ENCODE measurements at regions not wholly inside any gene's neighbourhood (a gene's known extent, or its start where the extent isn't known, plus 50 kb on each side); places are given as distances from the start of the nearest gene placed in this dataset.

- Histone ChIP-seq H3K4me1 (ENCODE audit: insufficient read depth, low read length) (no peaks in the 10 kb centered on the region), H2AFZ (ENCODE audit: low read depth, low read length) (no peak overlapping the region), H3K9me3 (ENCODE audit: insufficient read depth, low read length, severe bottlenecking) (no peaks in the 10 kb centered on the region), H4K20me1 (ENCODE audit: insufficient read depth, low read length) (no peaks in the 10 kb centered on the region), H3K4me2 (ENCODE audit: insufficient read depth, low read length) (no peak overlapping the region), H3K4me3 (ENCODE audit: low read depth in 1 of 2, low read length in 2 of 2) (no peak overlapping the region), H3K36me3 (ENCODE audit: insufficient read depth, low read length) (no peaks in the 10 kb centered on the region), H3K27me3 (ENCODE audit: insufficient read depth, low read length, poor library complexity) (no peaks in the 10 kb centered on the region), H3K9ac (ENCODE audit: low read depth, low read length) (no peak overlapping the region), H3K27ac (ENCODE audit: low read length) (no peak overlapping the region), H3K79me2 (ENCODE audit: insufficient read depth, low read length) (no peaks in the 10 kb centered on the region)
- no peak for TF ChIP-seq EZH2 (IDR thresholded peaks at IDR 0.05; ENCODE audit: borderline replicate concordance, low read depth, low read length, severe bottlenecking)
- no peak for TF ChIP-seq CTCF (IDR thresholded peaks at IDR 0.05; ENCODE audit: borderline replicate concordance, extremely low read depth, low read length, poor library complexity, severe bottlenecking)
- DNase-seq = no peak
- ATAC-seq (ENCODE audit: insufficient read depth, low read depth) = no peak
These were observed 303.9 kb downstream of the ETAA1 start for GRCh38 chr2:67701011-67701410.

- ATAC-seq (ENCODE audit: insufficient read depth, low read depth) (no peak), DNase-seq (no peak)
- peaks cover 1% of the 10 kb centered on the region for H3K27me3 ChIP-seq (ENCODE audit: insufficient read depth, low read length, poor library complexity)
- H3K27ac ChIP-seq (ENCODE audit: low read length) = no peak overlapping the region
- TF ChIP-seq EZH2 (IDR thresholded peaks at IDR 0.05; ENCODE audit: borderline replicate concordance, low read depth, low read length, severe bottlenecking) = no peak
- TF ChIP-seq CTCF (IDR thresholded peaks at IDR 0.05; ENCODE audit: borderline replicate concordance, extremely low read depth, low read length, poor library complexity, severe bottlenecking) = no peak
- H3K36me3 ChIP-seq (ENCODE audit: insufficient read depth, low read length) = no peaks in the 10 kb centered on the region
- H3K9me3 ChIP-seq (ENCODE audit: insufficient read depth, low read length, severe bottlenecking) = no peaks in the 10 kb centered on the region
- no peaks in the 10 kb centered on the region for H3K79me2 ChIP-seq (ENCODE audit: insufficient read depth, low read length)
- H3K4me3 ChIP-seq (ENCODE audit: low read depth in 1 of 2, low read length in 2 of 2) = no peak overlapping the region
- no peak overlapping the region for H3K9ac ChIP-seq (ENCODE audit: low read depth, low read length)
- H3K4me1 ChIP-seq (ENCODE audit: insufficient read depth, low read length) = no peaks in the 10 kb centered on the region
- no peaks in the 10 kb centered on the region for H4K20me1 ChIP-seq (ENCODE audit: insufficient read depth, low read length)
- H2AFZ ChIP-seq (ENCODE audit: low read depth, low read length) = no peak overlapping the region
- H3K4me2 ChIP-seq (ENCODE audit: insufficient read depth, low read length) = no peak overlapping the region
These were observed 305.2 kb downstream of the ETAA1 start for GRCh38 chr2:67702284-67702683.

- H3K4me2 ChIP-seq (ENCODE audit: insufficient read depth, low read length) = no peak overlapping the region
- no peak for ATAC-seq (ENCODE audit: insufficient read depth, low read depth)
These were observed 305.8 kb downstream of the ETAA1 start for GRCh38 chr2:67702937-67703336.

More at GRCh38 chr2:67702937-67703336, 305.8 kb downstream of the ETAA1 start:
- Histone ChIP-seq H3K36me3 (ENCODE audit: insufficient read depth, low read length) (no peaks in the 10 kb centered on the region), H3K27ac (ENCODE audit: low read length) (no peak overlapping the region), H3K27me3 (ENCODE audit: insufficient read depth, low read length, poor library complexity) (peaks cover 5% of the 10 kb centered on the region), H3K4me1 (ENCODE audit: insufficient read depth, low read length) (no peaks in the 10 kb centered on the region), H4K20me1 (ENCODE audit: insufficient read depth, low read length) (no peaks in the 10 kb centered on the region), H3K4me3 (ENCODE audit: low read depth in 1 of 2, low read length in 2 of 2) (no peak overlapping the region), H3K9me3 (ENCODE audit: insufficient read depth, low read length, severe bottlenecking) (no peaks in the 10 kb centered on the region), H3K79me2 (ENCODE audit: insufficient read depth, low read length) (no peaks in the 10 kb centered on the region), H3K9ac (ENCODE audit: low read depth, low read length) (no peak overlapping the region), H2AFZ (ENCODE audit: low read depth, low read length) (no peak overlapping the region)
- TF ChIP-seq CTCF (IDR thresholded peaks at IDR 0.05; ENCODE audit: borderline replicate concordance, extremely low read depth, low read length, poor library complexity, severe bottlenecking) = no peak
- DNase-seq = no peak

Measured in DND-41 (cell line).